HEK293 (cell line): ENCODE measurements at regions not wholly inside any gene's neighbourhood (a gene's known extent, or its start where the extent isn't known, plus 50 kb on each side); places are given as distances from the start of the nearest gene placed in this dataset.

Experiments
- ATF2 ChIP-seq: fragments of 450-650 bp; formaldehyde crosslinking; IDR thresholded peaks from 2 replicates; pipeline ENCODE4 v1.5.1; 2016; ENCODE audit warnings: missing biosample characterization, missing genetic modification characterization, low read depth
- CTCF ChIP-seq: fragments of 450-650 bp; formaldehyde crosslinking; IDR thresholded peaks from 2 replicates; pipeline ENCODE4 v1.5.1; 2016; ENCODE audit warnings: missing biosample characterization, missing genetic modification characterization
- PATZ1 ChIP-seq: fragments of 450-650 bp; formaldehyde crosslinking; IDR thresholded peaks from 2 replicates; pipeline ENCODE4 v1.5.1; 2016; ENCODE audit warnings: missing biosample characterization, missing genetic modification characterization
- PRDM4 ChIP-seq: fragments of 450-650 bp; formaldehyde crosslinking; IDR thresholded peaks from 2 replicates; pipeline ENCODE4 v1.5.1; 2017; ENCODE audit warnings: missing biosample characterization, missing genetic modification characterization
- ZNF18 ChIP-seq: fragments of 450-650 bp; formaldehyde crosslinking; IDR thresholded peaks from 2 replicates; pipeline ENCODE4 v1.5.1; 2016; ENCODE audit warnings: missing biosample characterization, missing genetic modification characterization
- ZNF335 ChIP-seq: fragments of 450-650 bp; formaldehyde crosslinking; conservative IDR thresholded peaks from 2 replicates; pipeline ENCODE4 v1.5.1; 2016; ENCODE audit warnings: missing biosample characterization, missing genetic modification characterization
- ZNF596 ChIP-seq: fragments of 450-650 bp; IDR thresholded peaks from 2 replicates; pipeline ENCODE4 v1.5.0; 2018; ENCODE audit warnings: missing biosample characterization, mild to moderate bottlenecking, missing genetic modification characterization, moderate library complexity
- ZNF707 ChIP-seq: fragments of 450-650 bp; formaldehyde crosslinking; IDR thresholded peaks from 2 replicates; pipeline ENCODE4 v1.5.1; 2016; ENCODE audit warnings: missing biosample characterization, missing genetic modification characterization
- ZNF747 ChIP-seq: fragments of 450-650 bp; formaldehyde crosslinking; IDR thresholded peaks from 2 replicates; pipeline ENCODE4 v1.5.1; 2016; ENCODE audit warnings: missing biosample characterization, missing genetic modification characterization
- TF ChIP-seq, protein P1 (sequence below): fragments of 450-650 bp; formaldehyde crosslinking; IDR thresholded peaks from 2 replicates; pipeline ENCODE4 v1.5.1; 2016; ENCODE audit warnings: missing biosample characterization, missing genetic modification characterization

- TF ChIP-seq ZNF747, result no peak
- no peak for TF ChIP-seq CTCF
- TF ChIP-seq ZNF335 (tag by site-specific recombination), result no peak
- no peak for TF ChIP-seq ATF2
- no peak for TF ChIP-seq ZNF707 (tag by site-specific recombination)
- TF ChIP-seq ZNF596, result no peak
- no peak for TF ChIP-seq ZNF18
- TF ChIP-seq PATZ1 (tag by site-specific recombination), result no peak
- TF ChIP-seq PRDM4 (tag by site-specific recombination), result no peak
- TF ChIP-seq, protein P1, sequence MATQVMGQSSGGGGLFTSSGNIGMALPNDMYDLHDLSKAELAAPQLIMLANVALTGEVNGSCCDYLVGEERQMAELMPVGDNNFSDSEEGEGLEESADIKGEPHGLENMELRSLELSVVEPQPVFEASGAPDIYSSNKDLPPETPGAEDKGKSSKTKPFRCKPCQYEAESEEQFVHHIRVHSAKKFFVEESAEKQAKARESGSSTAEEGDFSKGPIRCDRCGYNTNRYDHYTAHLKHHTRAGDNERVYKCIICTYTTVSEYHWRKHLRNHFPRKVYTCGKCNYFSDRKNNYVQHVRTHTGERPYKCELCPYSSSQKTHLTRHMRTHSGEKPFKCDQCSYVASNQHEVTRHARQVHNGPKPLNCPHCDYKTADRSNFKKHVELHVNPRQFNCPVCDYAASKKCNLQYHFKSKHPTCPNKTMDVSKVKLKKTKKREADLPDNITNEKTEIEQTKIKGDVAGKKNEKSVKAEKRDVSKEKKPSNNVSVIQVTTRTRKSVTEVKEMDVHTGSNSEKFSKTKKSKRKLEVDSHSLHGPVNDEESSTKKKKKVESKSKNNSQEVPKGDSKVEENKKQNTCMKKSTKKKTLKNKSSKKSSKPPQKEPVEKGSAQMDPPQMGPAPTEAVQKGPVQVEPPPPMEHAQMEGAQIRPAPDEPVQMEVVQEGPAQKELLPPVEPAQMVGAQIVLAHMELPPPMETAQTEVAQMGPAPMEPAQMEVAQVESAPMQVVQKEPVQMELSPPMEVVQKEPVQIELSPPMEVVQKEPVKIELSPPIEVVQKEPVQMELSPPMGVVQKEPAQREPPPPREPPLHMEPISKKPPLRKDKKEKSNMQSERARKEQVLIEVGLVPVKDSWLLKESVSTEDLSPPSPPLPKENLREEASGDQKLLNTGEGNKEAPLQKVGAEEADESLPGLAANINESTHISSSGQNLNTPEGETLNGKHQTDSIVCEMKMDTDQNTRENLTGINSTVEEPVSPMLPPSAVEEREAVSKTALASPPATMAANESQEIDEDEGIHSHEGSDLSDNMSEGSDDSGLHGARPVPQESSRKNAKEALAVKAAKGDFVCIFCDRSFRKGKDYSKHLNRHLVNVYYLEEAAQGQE, result no peak
Observed at GRCh38 chr2:211132046-211132445, 575.6 kb downstream of the CPS1 start.
